Tibial nerve (tissue), 4 donors: ENCODE measurements at regions not wholly inside any gene's neighbourhood (a gene's known extent, or its start where the extent isn't known, plus 50 kb on each side); places are given as distances from the start of the nearest gene placed in this dataset.
"Not testable (repeated sequence)": the region's sequence is repeated elsewhere in the genome, so short reads cannot be mapped to it uniquely, and the experiment has no call there.

Source experiments
- DNase-seq, 2 donors: peaks; one replicate each; pipeline ENCODE4 v3.0.0-alpha.2; 2019; ENCODE audit warnings: low spot score in 2 of 2
- H3K27ac ChIP-seq, 4 donors: fragments of 200-600 bp; sonication (generic) in 3 of 4; one replicate each; pipeline ENCODE4 v1.5.1; 2017 to 2019; ENCODE audit warnings: mild to moderate bottlenecking in 1 of 4
- H3K27me3 ChIP-seq, 2 donors: fragments of 200-600 bp; sonication (generic) in 1 of 2; one replicate each; pipeline versions ENCODE4 v1.5.1 to v1.6.0; 2017 to 2019
- H3K36me3 ChIP-seq, 3 donors: fragments of 200-600 bp; sonication (generic); one replicate each; pipeline ENCODE4 v1.5.1; 2018 to 2019
- H3K4me1 ChIP-seq, 4 donors: fragments of 200-600 bp; sonication (generic) in 3 of 4; one replicate each; pipeline ENCODE4 v1.5.1; 2017 to 2019
- H3K4me3 ChIP-seq, 4 donors: fragments of 200-600 bp; sonication (generic) in 3 of 4; one replicate each; pipeline ENCODE4 v1.5.1; 2017 to 2019; ENCODE audit warnings: mild to moderate bottlenecking in 1 of 4, moderate library complexity in 1 of 4
- H3K9me3 ChIP-seq, 4 donors: fragments of 200-600 bp; sonication (generic) in 3 of 4; one replicate each; pipeline ENCODE4 v1.5.1; 2017 to 2019
- CTCF ChIP-seq, 5 experiments: fragments of 200-600 bp in 3 of 5; fragments of 450-650 bp in 2 of 5; sonication (generic) in 3 of 5; IDR thresholded peaks; one replicate each; pipeline ENCODE4 v1.5.1; 2016 to 2019; ENCODE audit warnings: antibody characterized with exemption in 5 of 5, mild to moderate bottlenecking in 3 of 5, moderate library complexity in 2 of 5
- EP300 ChIP-seq, 2 donors: sonication (generic); formaldehyde crosslinking; IDR thresholded peaks; one replicate each; pipeline ENCODE4 v1.6.1; 2017; ENCODE audit warnings: antibody characterized with exemption in 2 of 2, mild to moderate bottlenecking in 1 of 2
- POLR2A ChIP-seq, 2 donors: fragments of 450-650 bp; IDR thresholded peaks; one replicate each; pipeline ENCODE4 v1.6.1; 2017; ENCODE audit warnings: antibody characterized with exemption in 2 of 2, mild to moderate bottlenecking in 2 of 2, moderate library complexity in 2 of 2
- WGBS, 2 donors: methylation state at CpG; one replicate each; pipeline ENCODE4 v1.1.5; 2018; 5-methylcytosine and 5-hydroxymethylcytosine counted together

GRCh38 chr6:138673346-138674014 lies 100.1 kb upstream of the CCDC28A start:
- 6 to 11% methylated on average over 2 of the region's 2 CpGs for WGBS, 2 donors
- H3K27me3 ChIP-seq, result no peaks in the 10 kb centered on the region
- DNase-seq, result no peak
- H3K4me1 ChIP-seq, result peaks cover 0 to 16% (median 0%) of the 10 kb centered on the region in 4 donors
- no peak overlapping the region for H3K4me3 ChIP-seq
- no peak for TF ChIP-seq POLR2A (IDR thresholded peaks at IDR 0.05)
- TF ChIP-seq EP300 (IDR thresholded peaks at IDR 0.05), result peak in 1 of 2 donors; percentile 12
- no peak overlapping the region for H3K27ac ChIP-seq
- no peaks in the 10 kb centered on the region for H3K9me3 ChIP-seq
- no peaks in the 10 kb centered on the region for H3K36me3 ChIP-seq

GRCh38 chr6:138674444-138674843 lies 99.1 kb upstream of the CCDC28A start:
- H3K36me3 ChIP-seq, H3K9me3 ChIP-seq, H3K27ac ChIP-seq, H3K27me3 ChIP-seq, DNase-seq, H3K4me3 ChIP-seq: not testable (repeated sequence)
- 84 to 97% methylated on average over 4 of the region's 4 CpGs for WGBS, 2 donors
- peaks cover 0 to 16% (median 0%) of the 10 kb centered on the region in 4 donors for H3K4me1 ChIP-seq

GRCh38 chr6:138677538-138677937 lies 96.0 kb upstream of the CCDC28A start:
- TF ChIP-seq EP300 (IDR thresholded peaks at IDR 0.05), result no peak
- H3K36me3 ChIP-seq, result no peaks in the 10 kb centered on the region
- no peak overlapping the region for H3K27ac ChIP-seq
- WGBS, 2 donors, result 86 to 90% methylated on average over 6 of the region's 6 CpGs
- DNase-seq, result no peak
- no peaks in the 10 kb centered on the region for H3K9me3 ChIP-seq
- H3K4me1 ChIP-seq, result peaks cover 0 to 10% (median 0%) of the 10 kb centered on the region in 4 donors
- no peak overlapping the region for H3K4me3 ChIP-seq
- H3K27me3 ChIP-seq, result no peaks in the 10 kb centered on the region

GRCh38 chr6:138678168-138678567 lies 95.4 kb upstream of the CCDC28A start:
- TF ChIP-seq EP300 (IDR thresholded peaks at IDR 0.05) (no peak), CTCF (IDR thresholded peaks at IDR 0.05) (no peak), POLR2A (IDR thresholded peaks at IDR 0.05) (no peak)
- H3K27me3 ChIP-seq, result no peaks in the 10 kb centered on the region

GRCh38 chr6:138680085-138680484 lies 93.5 kb upstream of the CCDC28A start:
- Histone ChIP-seq H3K36me3 (no peaks in the 10 kb centered on the region), H3K27me3 (no peaks in the 10 kb centered on the region), H3K4me3 (no peak overlapping the region), H3K9me3 (no peaks in the 10 kb centered on the region), H3K27ac (no peak overlapping the region), H3K4me1 (peaks cover 0 to 4% (median 0%) of the 10 kb centered on the region in 4 donors)
- WGBS, 2 donors, result 74 to 76% methylated on average over 4 of the region's 4 CpGs
- no peak for DNase-seq
- no peak for TF ChIP-seq CTCF (IDR thresholded peaks at IDR 0.05)
- TF ChIP-seq POLR2A (IDR thresholded peaks at IDR 0.05), result no peak
- no peak for TF ChIP-seq EP300 (IDR thresholded peaks at IDR 0.05)

More at GRCh38 chr6:138678168-138678567, 95.4 kb upstream of the CCDC28A start:
- H3K9me3 ChIP-seq, result no peaks in the 10 kb centered on the region
- H3K27ac ChIP-seq, result no peak overlapping the region
- no peak overlapping the region for H3K4me3 ChIP-seq
- no peaks in the 10 kb centered on the region for H3K36me3 ChIP-seq
- peaks cover 0 to 5% (median 0%) of the 10 kb centered on the region in 4 donors for H3K4me1 ChIP-seq
- DNase-seq, result no peak

- DNase-seq, result no peak
- peaks cover 0 to 4% (median 0%) of the 10 kb centered on the region in 4 donors for H3K4me1 ChIP-seq
- no peaks in the 10 kb centered on the region for H3K36me3 ChIP-seq
- no peaks in the 10 kb centered on the region for H3K27me3 ChIP-seq
- TF ChIP-seq EP300 (IDR thresholded peaks at IDR 0.05), result no peak
- no peak for TF ChIP-seq POLR2A (IDR thresholded peaks at IDR 0.05)
- no peak for TF ChIP-seq CTCF (IDR thresholded peaks at IDR 0.05)
- WGBS, 2 donors, result 80 to 82% methylated on average over 4 of the region's 4 CpGs
- H3K9me3 ChIP-seq, result no peaks in the 10 kb centered on the region
- no peak overlapping the region for H3K27ac ChIP-seq
- no peak overlapping the region for H3K4me3 ChIP-seq
Measured at GRCh38 chr6:138681627-138682026, 91.9 kb upstream of the CCDC28A start.
